ENCODE measurements at regions not wholly inside any gene's neighbourhood (a gene's known extent, or its start where the extent isn't known, plus 50 kb on each side); places are given as distances from the start of the nearest gene placed in this dataset.

DNA sequence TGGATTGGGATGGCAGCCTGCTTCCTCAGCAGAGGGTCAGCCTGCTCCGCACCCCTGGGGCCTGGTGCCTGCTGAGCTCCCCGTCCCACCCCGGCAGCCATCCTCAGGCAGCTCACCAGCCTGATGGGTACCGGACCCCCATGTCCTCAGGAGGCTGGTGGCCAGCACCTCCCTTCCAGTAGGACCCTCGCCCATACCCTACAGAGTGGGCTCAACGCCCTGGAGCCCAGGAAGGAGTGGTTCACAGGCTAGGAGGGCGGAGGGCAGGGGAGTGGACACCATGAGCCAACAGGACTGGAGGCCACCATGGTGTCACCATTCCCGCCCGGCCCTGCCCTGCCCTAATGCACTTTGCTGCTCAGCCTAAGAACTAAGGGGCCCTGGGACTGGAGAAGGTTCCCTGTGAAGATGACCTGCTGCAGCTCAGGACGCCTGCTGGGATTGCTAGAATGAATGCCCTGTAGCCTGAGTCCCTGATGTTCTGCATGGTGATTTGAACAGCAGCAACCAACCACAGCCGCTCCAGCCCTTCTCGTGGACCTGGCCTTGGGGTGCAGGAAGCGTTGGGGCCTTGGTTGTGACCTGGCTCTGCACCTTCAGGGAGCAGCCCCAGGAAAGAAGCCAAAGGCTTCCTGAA is 1080.8 kb downstream of the BRD1 start:
- H3K4me1 Mint-ChIP-seq = no peaks in the 10 kb centered on the region
- H3K27ac Mint-ChIP-seq = no peak overlapping the region
- H3K27me3 Mint-ChIP-seq = no peaks in the 10 kb centered on the region
- H3K36me3 Mint-ChIP-seq = no peaks in the 10 kb centered on the region
- no peak for DNase-seq (ENCODE audit: low spot score in 2 of 2)
- no peak for ATAC-seq (ENCODE audit: low read depth)
- H3K9me3 Mint-ChIP-seq = no peaks in the 10 kb centered on the region
- H3K4me3 Mint-ChIP-seq = no peak overlapping the region

DNA sequence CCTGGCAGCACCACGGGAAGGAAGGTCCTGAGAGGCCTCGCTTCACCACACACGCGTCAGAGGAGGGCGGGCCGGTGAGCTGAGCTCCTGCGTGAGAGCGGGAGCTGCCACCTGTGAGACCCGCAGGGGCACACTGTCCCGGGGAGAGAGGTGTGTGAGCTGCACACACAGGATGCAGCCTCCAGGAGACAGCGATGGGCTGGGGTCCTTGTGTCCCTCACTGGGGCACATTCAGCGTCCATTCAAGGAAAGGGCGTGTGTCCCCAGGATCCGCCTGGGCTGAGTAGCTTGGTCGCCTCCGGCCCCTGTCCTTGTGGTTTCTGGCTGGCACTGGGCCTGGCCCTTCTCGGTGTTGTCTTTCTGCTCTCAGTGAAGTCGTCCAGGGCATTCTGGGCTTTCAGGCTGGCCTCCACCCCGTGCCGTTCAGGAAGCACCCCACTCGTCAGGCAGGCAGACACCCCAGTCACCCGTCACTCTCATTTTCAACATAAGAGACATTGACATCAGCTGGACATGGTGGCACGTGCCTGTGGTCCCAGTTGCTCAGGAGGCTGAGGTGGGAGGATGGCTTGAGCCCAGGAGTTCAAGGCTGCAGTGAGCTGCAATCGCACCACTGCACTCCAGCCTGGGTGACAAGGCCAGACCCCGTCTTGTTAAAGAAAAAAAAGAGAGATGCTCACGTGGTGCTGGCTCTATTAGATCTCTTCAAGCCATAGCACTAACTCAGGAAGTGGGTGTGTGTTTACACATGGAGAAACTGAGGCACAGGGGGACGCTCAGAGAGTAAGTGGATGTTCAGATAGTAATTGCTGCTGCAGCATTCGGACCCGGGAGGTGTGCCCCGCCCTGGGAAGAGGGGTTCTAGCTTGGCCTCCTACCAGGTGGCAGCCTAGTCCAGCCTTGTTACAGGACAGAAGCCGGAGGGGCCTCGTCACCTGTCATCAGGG is 1081.6 kb downstream of the BRD1 start:
- Mint-ChIP-seq H3K4me3 (no peak overlapping the region), H3K27ac (no peak overlapping the region), H3K4me1 (no peaks in the 10 kb centered on the region), H3K27me3 (no peaks in the 10 kb centered on the region), H3K36me3 (no peaks in the 10 kb centered on the region), H3K9me3 (no peaks in the 10 kb centered on the region)
- no peak for ATAC-seq (ENCODE audit: low read depth)
- no peak for DNase-seq (ENCODE audit: low spot score in 2 of 2)

DNA sequence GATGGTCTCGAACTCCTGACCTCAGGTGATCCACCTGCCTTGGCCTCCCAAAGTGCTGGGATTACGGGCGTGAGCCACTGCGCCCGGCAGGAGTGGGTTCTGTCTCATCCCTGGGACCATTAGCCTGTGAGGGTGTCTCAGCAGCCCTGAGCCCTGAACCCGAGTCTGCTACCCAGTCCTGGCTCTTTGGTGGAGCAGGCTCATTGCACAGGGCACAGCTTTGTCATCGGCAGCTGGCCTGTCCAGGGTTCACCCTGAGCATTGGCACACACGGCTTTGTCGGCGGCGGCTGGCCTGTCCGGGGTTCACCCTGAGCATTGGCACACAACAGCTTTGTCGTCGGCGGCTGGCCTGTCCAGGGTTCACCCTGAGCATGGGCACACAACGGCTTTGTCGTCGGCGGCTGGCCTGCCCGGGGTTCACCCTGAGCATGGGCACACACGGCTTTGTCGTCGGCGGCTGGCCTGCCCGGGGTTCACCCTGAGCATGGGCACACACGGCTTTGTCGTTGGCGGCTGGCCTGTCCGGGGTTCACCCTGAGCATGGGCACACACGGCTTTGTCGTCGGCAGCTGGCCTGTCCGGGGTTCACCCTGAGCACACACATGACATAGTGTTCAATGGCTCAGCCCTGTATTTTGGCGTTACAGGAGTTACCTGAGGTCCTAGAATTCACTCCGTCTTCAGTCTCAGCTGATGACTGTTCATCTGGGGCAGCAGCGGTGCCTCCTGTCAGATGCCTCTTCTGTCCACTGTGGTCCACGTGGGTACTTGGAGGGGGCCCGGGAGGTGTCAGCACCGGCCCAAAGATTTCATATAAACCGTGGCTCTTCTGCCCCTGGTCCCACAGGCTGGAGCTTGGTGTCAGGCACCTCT is 1082.5 kb downstream of the BRD1 start:
- Mint-ChIP-seq H3K4me1 (no peaks in the 10 kb centered on the region), H3K9me3 (no peaks in the 10 kb centered on the region), H3K27me3 (no peaks in the 10 kb centered on the region), H3K4me3 (no peak overlapping the region), H3K36me3 (no peaks in the 10 kb centered on the region), H3K27ac (no peak overlapping the region)
- no peak for ATAC-seq (ENCODE audit: low read depth)
- no peak for DNase-seq (ENCODE audit: low spot score in 2 of 2)

DNA sequence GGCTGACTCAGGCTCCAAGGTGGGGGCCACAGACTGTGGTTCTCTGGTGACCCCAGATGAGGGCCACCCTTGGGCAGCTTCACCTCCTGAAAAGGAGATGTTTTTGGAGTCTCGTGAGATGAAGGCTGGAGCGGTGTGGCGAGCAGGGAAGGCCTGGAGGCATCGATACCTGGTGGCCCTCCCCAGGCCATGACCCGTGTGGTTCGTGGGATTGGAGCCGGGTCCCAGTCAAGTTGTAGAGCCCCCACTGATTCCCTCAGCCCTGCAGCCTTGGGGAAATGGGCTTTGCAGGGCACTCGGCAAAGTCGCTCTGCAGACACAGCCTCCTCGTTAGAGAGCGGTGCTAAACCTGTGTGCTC is 1083.4 kb downstream of the BRD1 start:
- no peaks in the 10 kb centered on the region for H3K36me3 Mint-ChIP-seq
- H3K4me3 Mint-ChIP-seq = no peak overlapping the region
- H3K27ac Mint-ChIP-seq = no peak overlapping the region
- ATAC-seq (ENCODE audit: low read depth) (no peak), DNase-seq (ENCODE audit: low spot score in 2 of 2) (no peak)
- no peaks in the 10 kb centered on the region for H3K9me3 Mint-ChIP-seq
- H3K4me1 Mint-ChIP-seq = no peaks in the 10 kb centered on the region
- H3K27me3 Mint-ChIP-seq = no peaks in the 10 kb centered on the region

DNA sequence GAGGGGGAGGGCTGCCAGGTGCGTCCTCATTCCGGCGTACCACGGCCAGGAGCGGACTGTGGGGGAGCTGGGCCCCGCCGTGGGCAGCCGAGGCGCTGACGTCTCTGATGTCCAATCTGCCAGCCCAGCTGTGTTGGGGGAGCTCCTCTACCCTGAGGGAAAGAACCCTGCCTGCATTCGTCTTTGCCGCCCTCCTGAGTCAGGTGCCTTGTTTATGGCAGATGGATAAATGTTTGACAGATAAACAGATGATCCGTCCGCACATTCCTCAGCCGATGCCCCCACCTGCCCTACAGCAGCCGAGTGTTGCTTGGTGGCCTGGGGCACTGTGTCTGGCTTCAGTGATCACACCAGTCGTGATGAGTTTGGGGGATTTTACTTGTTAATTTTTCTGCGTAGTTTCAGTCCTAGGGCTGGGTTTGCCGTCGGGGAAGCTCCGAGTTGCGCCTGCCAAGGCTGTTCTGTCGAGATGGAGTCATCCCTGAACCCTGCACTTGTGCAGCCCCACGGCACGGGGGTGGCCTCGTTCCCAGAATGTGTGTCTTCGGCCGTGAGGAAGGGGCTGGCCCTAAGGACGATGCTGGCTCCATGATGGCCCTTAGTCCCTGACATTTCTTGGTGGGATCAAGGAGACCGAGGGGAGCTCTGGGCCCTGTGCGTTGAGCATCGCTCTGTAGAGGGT is 1083.9 kb downstream of the BRD1 start:
- no peak for ATAC-seq (ENCODE audit: low read depth)
- no peaks in the 10 kb centered on the region for H3K36me3 Mint-ChIP-seq
- no peaks in the 10 kb centered on the region for H3K9me3 Mint-ChIP-seq
- no peaks in the 10 kb centered on the region for H3K4me1 Mint-ChIP-seq
- DNase-seq (ENCODE audit: low spot score in 2 of 2) = no peak
- no peaks in the 10 kb centered on the region for H3K27me3 Mint-ChIP-seq
- H3K27ac Mint-ChIP-seq = no peak overlapping the region
- no peak overlapping the region for H3K4me3 Mint-ChIP-seq

DNA sequence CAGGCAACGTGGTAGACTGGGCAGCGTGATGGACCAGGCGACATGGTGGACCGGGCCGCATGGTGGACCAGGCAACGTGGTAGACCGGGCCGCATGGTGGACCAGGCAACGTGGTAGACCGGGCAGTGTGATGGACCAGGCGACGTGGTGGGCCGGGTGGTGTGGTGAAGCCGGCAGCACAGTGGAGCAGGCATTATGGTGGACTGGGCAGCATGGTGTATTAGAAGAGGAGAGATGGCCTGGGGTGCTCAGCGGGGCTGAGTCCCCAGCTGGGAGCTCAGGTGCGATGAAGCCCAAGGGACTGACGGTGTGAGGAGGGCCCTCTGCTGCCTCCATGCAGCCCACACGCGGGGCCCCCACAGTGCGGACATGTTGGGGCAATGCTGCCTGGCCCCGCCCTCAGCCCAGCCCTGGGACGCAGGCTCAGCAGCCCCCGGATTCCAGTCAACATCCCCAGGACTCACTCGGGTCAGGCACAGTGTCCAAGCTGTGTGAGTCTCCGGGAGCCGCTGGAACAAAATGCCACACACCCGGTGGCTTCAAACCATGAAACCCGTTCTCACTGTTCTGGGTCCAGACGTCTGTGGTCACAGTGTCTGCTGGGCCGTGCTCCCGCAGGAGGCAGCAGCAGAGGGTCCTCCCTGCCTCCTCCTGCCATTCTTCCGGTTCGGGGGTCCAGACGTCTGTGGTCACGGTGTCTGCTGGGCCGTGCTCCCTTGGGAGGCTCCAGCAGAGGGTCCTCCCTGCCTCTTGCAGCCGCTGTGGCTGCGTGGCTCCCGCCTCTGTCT is 1084.9 kb downstream of the BRD1 start:
- ATAC-seq (ENCODE audit: low read depth) (no peak), DNase-seq (ENCODE audit: low spot score in 2 of 2) (no peak)
- Mint-ChIP-seq H3K27me3 (no peaks in the 10 kb centered on the region), H3K4me3 (no peak overlapping the region), H3K27ac (no peak overlapping the region), H3K36me3 (no peaks in the 10 kb centered on the region), H3K4me1 (no peaks in the 10 kb centered on the region), H3K9me3 (no peaks in the 10 kb centered on the region)

DNA sequence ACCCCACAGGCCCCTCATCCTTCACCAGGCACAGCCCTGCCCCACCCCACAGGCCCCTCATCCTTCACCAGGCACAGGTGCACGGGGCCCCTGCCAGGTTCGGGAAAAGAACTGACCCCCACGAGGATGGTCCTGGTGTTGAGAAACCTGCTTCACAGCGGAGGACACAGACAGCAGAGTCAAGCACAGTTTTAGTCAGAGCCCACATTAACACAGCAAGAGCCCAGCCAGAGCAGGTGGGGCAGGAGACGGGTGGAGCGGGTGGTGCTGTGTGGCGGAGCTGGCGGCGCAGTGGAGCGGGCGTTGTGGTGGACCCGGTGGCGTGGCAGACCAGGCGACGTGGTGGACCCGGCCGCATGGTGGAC is 1085.5 kb downstream of the BRD1 start:
- Mint-ChIP-seq H3K4me1 (no peaks in the 10 kb centered on the region), H3K4me3 (no peak overlapping the region), H3K36me3 (no peaks in the 10 kb centered on the region), H3K9me3 (no peaks in the 10 kb centered on the region), H3K27ac (no peak overlapping the region), H3K27me3 (no peaks in the 10 kb centered on the region)
- DNase-seq (ENCODE audit: low spot score in 2 of 2) = no peak
- ATAC-seq (ENCODE audit: low read depth) = no peak

DNA sequence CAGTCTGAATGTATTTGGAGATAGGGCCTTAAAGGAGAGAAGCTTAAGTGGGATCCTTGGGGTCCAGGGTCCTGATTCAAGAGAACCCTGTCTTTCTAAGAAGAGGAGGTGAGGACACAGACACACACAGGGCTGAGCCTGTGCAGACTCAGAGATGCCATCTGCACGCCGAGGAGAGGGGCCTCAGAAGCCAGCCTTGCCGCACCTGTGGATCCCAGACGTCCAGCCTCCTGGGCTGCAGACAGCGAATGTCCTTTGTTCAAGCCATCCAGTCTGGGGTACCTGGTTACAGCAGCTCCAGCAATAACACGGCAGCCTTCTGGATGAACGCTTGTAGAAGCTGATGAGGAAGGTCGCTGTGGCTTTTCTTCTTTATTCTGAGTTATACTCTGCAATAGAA is 1086.1 kb downstream of the BRD1 start:
- DNase-seq (ENCODE audit: low spot score in 2 of 2) (no peak), ATAC-seq (ENCODE audit: low read depth) (no peak)
- H3K4me3 Mint-ChIP-seq = no peak overlapping the region
- no peak overlapping the region for H3K27ac Mint-ChIP-seq
- no peaks in the 10 kb centered on the region for H3K4me1 Mint-ChIP-seq
- no peaks in the 10 kb centered on the region for H3K9me3 Mint-ChIP-seq
- no peaks in the 10 kb centered on the region for H3K27me3 Mint-ChIP-seq
- H3K36me3 Mint-ChIP-seq = no peaks in the 10 kb centered on the region

DNA sequence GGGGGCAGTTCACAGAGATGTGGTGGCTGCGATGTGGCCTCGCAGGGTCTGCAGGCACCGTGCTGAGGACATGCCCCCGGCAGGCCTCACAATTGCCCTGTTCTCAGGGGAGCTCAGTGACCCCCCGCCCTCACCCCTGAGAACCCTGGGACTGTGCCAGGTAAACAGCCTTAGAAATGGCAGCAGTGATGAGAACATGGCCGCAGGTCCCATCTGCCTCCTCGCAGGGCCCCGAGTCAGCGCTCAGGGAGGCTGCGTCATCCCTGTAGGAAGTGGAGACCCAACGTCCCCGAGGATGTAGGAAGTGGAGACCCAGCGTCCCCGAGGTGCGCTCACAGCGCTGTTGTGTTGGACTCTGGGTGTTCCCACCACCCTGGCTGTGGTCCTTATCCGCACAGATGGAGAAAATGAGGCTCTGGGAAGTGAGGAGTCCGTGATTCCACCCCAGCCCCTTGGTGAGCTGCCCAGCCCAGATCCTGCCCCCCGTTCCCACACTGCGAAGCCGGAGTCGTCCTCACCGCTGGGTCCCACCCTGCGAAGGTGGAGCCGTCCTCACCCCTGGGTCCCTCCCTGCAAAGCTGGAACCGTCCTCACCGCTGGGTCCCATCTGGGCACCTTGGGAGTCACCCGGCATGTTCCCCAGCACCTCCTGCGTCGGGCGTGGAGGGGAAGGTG is 1086.8 kb downstream of the BRD1 start:
- DNase-seq (ENCODE audit: low spot score in 2 of 2) (no peak), ATAC-seq (ENCODE audit: low read depth) (no peak)
- H3K4me1 Mint-ChIP-seq = no peaks in the 10 kb centered on the region
- no peaks in the 10 kb centered on the region for H3K9me3 Mint-ChIP-seq
- no peak overlapping the region for H3K4me3 Mint-ChIP-seq
- H3K36me3 Mint-ChIP-seq = no peaks in the 10 kb centered on the region
- H3K27me3 Mint-ChIP-seq = no peaks in the 10 kb centered on the region
- H3K27ac Mint-ChIP-seq = no peak overlapping the region

DNA sequence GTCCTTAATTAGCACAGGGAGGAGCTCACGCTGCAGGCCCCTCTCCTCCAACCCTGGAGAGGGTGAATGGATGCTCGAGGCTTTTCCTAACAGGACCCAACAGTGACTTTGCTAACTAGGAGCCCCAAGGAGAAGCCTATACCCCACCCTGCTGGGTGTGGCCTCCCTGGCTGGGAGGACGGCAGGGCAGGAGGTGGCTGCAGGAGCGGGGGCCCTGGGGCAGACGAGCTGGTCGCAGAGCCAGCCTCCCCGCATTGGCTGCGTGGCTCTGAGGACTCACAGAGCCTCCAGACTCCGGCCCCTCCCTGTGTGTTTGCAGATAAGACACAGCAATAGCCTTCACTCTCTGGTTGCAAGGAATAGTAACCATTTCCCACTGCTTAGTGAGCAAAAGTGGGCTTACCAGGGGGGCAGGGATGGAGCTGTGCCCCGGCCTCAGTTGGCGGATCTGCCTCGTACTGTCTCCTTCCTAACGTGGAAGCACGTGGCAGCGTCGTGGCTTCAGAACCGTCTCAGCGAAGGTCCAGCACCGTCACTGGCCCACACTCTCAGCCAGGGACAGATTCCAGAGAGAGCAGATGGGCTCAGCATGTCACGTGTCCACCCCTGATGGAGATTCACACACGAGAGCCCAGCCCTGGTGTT is 1087.5 kb downstream of the BRD1 start:
- no peak overlapping the region for H3K27ac Mint-ChIP-seq
- no peaks in the 10 kb centered on the region for H3K9me3 Mint-ChIP-seq
- no peaks in the 10 kb centered on the region for H3K4me1 Mint-ChIP-seq
- H3K27me3 Mint-ChIP-seq = no peaks in the 10 kb centered on the region
- no peak for DNase-seq (ENCODE audit: low spot score in 2 of 2)
- no peak for ATAC-seq (ENCODE audit: low read depth)
- no peak overlapping the region for H3K4me3 Mint-ChIP-seq
- no peaks in the 10 kb centered on the region for H3K36me3 Mint-ChIP-seq

DNA sequence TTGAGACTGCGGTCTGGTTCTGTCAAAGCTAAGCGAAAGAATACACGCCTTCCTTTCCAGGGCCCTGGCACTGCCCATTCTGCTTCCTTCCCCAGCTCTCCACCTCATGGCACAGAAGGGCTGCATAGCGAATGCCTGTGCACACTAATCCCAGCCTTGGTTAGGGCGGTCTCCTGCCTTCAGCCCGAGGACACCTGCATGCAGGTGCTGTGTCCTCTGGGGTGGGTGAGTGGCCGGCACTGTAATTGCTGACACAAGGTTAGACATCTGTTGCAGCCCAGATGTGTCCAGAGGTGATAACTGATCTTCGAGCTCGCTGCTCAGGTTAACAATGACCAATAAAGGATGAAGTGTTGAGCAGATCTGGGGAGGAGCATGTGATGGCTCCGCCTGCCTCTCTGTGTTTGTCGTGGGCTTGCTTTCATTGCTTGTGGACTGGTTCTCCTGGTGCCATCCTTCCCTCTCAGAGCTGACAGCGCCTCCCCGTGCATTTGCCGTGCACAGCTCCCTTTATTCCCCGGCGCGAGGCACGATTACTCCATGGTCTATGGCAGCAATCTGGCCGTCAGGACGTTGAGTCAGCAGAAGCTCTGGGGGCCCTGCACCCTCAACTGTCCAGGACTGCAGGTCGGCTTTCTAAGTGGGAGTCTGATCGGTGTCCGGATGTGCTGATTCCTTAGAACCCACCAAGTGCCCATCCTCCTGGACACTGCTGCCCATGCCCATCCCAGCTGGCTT is 1088.2 kb downstream of the BRD1 start:
- Mint-ChIP-seq H3K36me3 (no peaks in the 10 kb centered on the region), H3K27ac (no peak overlapping the region), H3K4me1 (no peaks in the 10 kb centered on the region), H3K4me3 (no peak overlapping the region), H3K9me3 (no peaks in the 10 kb centered on the region), H3K27me3 (no peaks in the 10 kb centered on the region)
- ATAC-seq (ENCODE audit: low read depth) = no peak
- no peak for DNase-seq (ENCODE audit: low spot score in 2 of 2)
